GM10266 (cell line): ENCODE measurements at regions not wholly inside any gene's neighbourhood (a gene's known extent, or its start where the extent isn't known, plus 50 kb on each side); places are given as distances from the start of the nearest gene placed in this dataset.

ENCODE experiments used
- DNase-seq: peaks from one replicate; pipeline ENCODE4 v3.0.0; 2012; ENCODE audit errors: extremely low spot score
- CTCF ChIP-seq: IDR thresholded peaks from 2 replicates; pipeline ENCODE4 v1.5.1; 2012; ENCODE audit warnings: mild to moderate bottlenecking, low read depth; ENCODE audit not compliant: control insufficient read depth, insufficient read depth; ENCODE audit errors: missing control alignments

GRCh38 chr11:23364076-23364475, 503.8 kb upstream of the CCDC179 start:
- no peak for TF ChIP-seq CTCF
- no peak for DNase-seq

GRCh38 chr11:23370580-23371275, 510.5 kb upstream of the CCDC179 start:
- TF ChIP-seq CTCF: no peak
- no peak for DNase-seq

GRCh38 chr11:23377909-23378308, 517.6 kb upstream of the CCDC179 start:
- TF ChIP-seq CTCF: no peak
- no peak for DNase-seq

- no peak for DNase-seq
- no peak for TF ChIP-seq CTCF
Measured at GRCh38 chr11:23391031-23391430, 530.8 kb upstream of the CCDC179 start.

- no peak for TF ChIP-seq CTCF
- DNase-seq: no peak
Measured at GRCh38 chr11:23398052-23398451, 537.8 kb upstream of the CCDC179 start.

- TF ChIP-seq CTCF: no peak
- DNase-seq: no peak
Measured at GRCh38 chr11:23399995-23400394, 539.7 kb upstream of the CCDC179 start.

- TF ChIP-seq CTCF: no peak
- DNase-seq: no peak
Measured at GRCh38 chr11:23403210-23404185, 543.2 kb upstream of the CCDC179 start.
